HEK293 (cell line): ENCODE measurements at regions not wholly inside any gene's neighbourhood (a gene's known extent, or its start where the extent isn't known, plus 50 kb on each side); places are given as distances from the start of the nearest gene placed in this dataset.

Source experiments
- KLF1 ChIP-seq: fragments of 450-650 bp; formaldehyde crosslinking; IDR thresholded peaks from 2 replicates; pipeline ENCODE4 v1.5.1; 2016; ENCODE audit warnings: missing biosample characterization, missing genetic modification characterization
- MEIS1 ChIP-seq: sonication (generic); formaldehyde crosslinking; IDR thresholded peaks from 2 replicates; pipeline ENCODE4 v1.8.1; 2022; ENCODE audit warnings: missing genetic modification reagents, mild to moderate bottlenecking, borderline replicate concordance
- YY1 ChIP-seq: fragments of 450-650 bp; formaldehyde crosslinking; IDR thresholded peaks from 2 replicates; pipeline ENCODE4 v1.5.1; 2018; ENCODE audit warnings: missing biosample characterization, missing genetic modification characterization
- ZBTB1 ChIP-seq: fragments of 450-650 bp; formaldehyde crosslinking; IDR thresholded peaks from 2 replicates; pipeline ENCODE4 v1.5.1; 2016; ENCODE audit warnings: missing biosample characterization, missing genetic modification characterization
- ZNF121 ChIP-seq: fragments of 450-650 bp; formaldehyde crosslinking; IDR thresholded peaks from 2 replicates; pipeline ENCODE4 v1.5.1; 2016; ENCODE audit warnings: missing biosample characterization, missing genetic modification characterization
- ZNF274 ChIP-seq, 2 experiments: fragments of 200-500 bp in 1 of 2; fragments of 450-650 bp in 1 of 2; sonication (Bioruptor generic) in 1 of 2; formaldehyde crosslinking in 1 of 2; IDR thresholded peaks; 2 replicates each; pipeline versions ENCODE4 v1.5.1 to v1.6.1; 2014 to 2016; ENCODE audit warnings: borderline replicate concordance in 1 of 2, inconsistent platforms in 1 of 2, low read length in 1 of 2, missing biosample characterization in 1 of 2, missing genetic modification characterization in 1 of 2
- ZNF292 ChIP-seq: fragments of 450-650 bp; formaldehyde crosslinking; IDR thresholded peaks from 2 replicates; pipeline ENCODE4 v1.5.1; 2016; ENCODE audit warnings: low read depth, missing biosample characterization, missing genetic modification characterization, borderline replicate concordance
- ZNF701 ChIP-seq: fragments of 450-650 bp; formaldehyde crosslinking; IDR thresholded peaks from 2 replicates; pipeline ENCODE4 v1.5.1; 2016; ENCODE audit warnings: missing biosample characterization, missing genetic modification characterization
- TF ChIP-seq, protein P1 (sequence below): fragments of 450-650 bp; formaldehyde crosslinking; IDR thresholded peaks from 2 replicates; pipeline ENCODE4 v1.5.1; 2016; ENCODE audit warnings: missing biosample characterization, missing genetic modification characterization

DNA sequence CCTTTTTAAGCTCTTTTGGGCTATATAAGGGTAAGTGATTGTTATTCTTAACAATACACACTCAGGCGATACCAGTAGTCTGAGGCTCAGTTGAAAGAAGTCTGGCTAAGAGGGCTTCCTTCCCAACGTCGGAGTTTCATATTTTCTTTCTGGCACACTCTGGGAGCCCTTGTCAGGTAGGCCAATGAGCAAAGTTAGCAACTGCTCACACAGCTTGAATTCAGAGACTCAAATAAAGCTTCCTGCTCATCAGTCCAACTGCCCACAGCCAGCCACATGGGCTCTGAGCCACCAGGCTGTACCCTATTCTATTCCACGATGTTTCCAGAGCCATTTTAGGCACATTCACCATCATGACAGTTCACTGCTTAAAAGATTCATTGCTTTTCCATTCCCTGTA lies 155.1 kb upstream of the TBL1XR1 start:
- TF ChIP-seq ZNF701: no peak
- no peak for TF ChIP-seq ZNF292
- TF ChIP-seq ZNF121 (tag by site-specific recombination): no peak
- TF ChIP-seq MEIS1 (CRISPR knock-in tag): no peak
- TF ChIP-seq KLF1 (tag by site-specific recombination): no peak
- TF ChIP-seq, protein P1, sequence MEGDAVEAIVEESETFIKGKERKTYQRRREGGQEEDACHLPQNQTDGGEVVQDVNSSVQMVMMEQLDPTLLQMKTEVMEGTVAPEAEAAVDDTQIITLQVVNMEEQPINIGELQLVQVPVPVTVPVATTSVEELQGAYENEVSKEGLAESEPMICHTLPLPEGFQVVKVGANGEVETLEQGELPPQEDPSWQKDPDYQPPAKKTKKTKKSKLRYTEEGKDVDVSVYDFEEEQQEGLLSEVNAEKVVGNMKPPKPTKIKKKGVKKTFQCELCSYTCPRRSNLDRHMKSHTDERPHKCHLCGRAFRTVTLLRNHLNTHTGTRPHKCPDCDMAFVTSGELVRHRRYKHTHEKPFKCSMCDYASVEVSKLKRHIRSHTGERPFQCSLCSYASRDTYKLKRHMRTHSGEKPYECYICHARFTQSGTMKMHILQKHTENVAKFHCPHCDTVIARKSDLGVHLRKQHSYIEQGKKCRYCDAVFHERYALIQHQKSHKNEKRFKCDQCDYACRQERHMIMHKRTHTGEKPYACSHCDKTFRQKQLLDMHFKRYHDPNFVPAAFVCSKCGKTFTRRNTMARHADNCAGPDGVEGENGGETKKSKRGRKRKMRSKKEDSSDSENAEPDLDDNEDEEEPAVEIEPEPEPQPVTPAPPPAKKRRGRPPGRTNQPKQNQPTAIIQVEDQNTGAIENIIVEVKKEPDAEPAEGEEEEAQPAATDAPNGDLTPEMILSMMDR (tag by site-specific recombination): no peak
- no peak for TF ChIP-seq ZBTB1
- TF ChIP-seq YY1 (tag by site-specific recombination): no peak
- TF ChIP-seq ZNF274 (IDR thresholded peaks at IDR 0.05; ENCODE audit: low read length): no peak
- no peak for TF ChIP-seq ZNF274 (tag by site-specific recombination; IDR thresholded peaks at IDR 0.05; ENCODE audit: borderline replicate concordance)
